GM12873 (cell line): ENCODE measurements at regions not wholly inside any gene's neighbourhood (a gene's known extent, or its start where the extent isn't known, plus 50 kb on each side); places are given as distances from the start of the nearest gene placed in this dataset.

Experiments used
- TF ChIP-seq, protein P1 (sequence below): IDR thresholded peaks from 2 replicates; pipeline ENCODE4 v1.5.1; 2012; ENCODE audit warnings: low read depth, mild to moderate bottlenecking, moderate library complexity, low read length, control low read depth; ENCODE audit not compliant: insufficient read depth; ENCODE audit errors: missing control alignments

DNA sequence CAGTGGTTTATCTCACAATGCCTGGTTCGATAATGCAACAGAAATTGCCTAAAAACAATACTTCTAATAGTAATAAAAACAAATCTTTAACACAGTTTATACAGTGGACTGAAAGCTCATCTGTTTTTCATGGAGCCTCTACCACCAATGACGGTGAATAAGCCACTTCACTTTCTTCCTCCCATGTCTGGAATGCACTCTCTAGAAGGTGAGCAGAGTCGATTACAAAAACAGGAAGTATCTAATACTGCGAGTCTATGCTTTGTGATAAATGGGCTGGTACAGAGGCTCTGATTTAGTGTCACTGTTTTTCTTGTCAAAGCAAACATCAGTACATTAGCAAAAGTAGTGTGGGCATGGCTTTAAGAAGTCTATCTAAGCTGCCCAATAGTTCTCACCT lies 1348.6 kb upstream of the SLC10A2 start:
- TF ChIP-seq, protein P1, sequence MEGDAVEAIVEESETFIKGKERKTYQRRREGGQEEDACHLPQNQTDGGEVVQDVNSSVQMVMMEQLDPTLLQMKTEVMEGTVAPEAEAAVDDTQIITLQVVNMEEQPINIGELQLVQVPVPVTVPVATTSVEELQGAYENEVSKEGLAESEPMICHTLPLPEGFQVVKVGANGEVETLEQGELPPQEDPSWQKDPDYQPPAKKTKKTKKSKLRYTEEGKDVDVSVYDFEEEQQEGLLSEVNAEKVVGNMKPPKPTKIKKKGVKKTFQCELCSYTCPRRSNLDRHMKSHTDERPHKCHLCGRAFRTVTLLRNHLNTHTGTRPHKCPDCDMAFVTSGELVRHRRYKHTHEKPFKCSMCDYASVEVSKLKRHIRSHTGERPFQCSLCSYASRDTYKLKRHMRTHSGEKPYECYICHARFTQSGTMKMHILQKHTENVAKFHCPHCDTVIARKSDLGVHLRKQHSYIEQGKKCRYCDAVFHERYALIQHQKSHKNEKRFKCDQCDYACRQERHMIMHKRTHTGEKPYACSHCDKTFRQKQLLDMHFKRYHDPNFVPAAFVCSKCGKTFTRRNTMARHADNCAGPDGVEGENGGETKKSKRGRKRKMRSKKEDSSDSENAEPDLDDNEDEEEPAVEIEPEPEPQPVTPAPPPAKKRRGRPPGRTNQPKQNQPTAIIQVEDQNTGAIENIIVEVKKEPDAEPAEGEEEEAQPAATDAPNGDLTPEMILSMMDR = no peak

DNA sequence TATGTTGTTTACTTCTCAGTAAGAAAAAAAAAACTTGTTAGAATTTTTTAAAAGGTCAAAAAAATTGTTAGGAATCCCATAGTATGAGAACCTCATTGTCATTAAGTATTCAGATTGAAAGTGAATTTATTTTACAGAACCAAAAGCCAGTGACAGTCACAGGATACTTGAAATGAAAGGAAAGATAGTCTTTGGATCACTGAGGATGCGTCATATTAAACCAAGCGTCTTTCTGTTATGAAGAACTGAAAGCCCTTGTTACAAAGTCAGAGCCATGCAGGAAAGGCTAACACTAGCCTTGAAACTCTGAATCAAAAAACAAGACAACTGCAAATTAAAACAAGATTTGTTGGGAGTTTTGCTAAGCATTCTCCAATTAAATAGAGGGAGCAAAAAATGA lies 1348.0 kb upstream of the SLC10A2 start:
- TF ChIP-seq, protein P1 = no peak

DNA sequence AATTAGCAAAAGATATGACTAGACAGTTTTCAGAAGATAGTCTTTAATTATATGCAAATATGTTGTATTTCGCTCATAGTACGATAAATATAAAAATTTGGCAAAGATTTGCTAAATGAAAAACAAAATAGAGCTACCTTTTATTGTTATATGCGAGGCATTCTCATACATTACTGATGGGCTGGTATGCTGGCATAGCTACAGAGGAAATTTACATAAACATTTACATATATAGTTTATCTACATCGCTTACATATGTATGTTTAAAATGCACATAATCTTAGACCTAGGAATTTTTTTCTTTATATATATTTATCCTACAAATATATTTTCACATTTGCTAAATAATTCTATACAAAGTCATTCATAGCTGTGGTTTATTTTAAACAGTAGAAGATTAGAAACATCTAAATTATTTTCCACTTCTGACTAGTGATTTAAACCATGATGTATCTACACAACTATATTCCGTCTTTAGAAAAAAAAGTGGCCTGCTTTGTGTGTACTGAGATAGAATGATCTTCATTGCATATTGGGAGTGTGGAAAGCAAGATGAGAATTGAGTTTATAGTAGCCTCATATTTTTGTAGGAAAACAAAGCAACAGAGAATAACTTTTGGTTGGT lies 1345.0 kb upstream of the SLC10A2 start:
- TF ChIP-seq, protein P1 = no peak

DNA sequence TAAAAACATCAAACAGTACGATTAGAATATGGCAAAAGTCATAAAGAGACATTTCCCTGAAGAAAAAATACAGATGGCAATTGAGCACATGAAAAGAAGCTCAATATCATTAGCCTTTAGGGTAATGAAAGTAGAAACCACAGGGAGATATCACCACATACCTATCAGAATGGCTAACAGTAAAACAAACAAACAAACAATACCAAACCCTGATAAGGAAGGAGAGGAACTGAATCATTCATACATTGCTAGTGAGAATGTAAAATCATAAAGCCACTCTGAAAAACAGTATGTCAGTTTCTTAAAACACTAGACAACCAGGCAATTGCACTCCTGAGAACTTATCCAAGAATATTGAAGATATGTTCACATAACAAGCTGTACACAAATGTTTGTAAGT lies 1342.5 kb upstream of the SLC10A2 start:
- TF ChIP-seq, protein P1 = no peak

DNA sequence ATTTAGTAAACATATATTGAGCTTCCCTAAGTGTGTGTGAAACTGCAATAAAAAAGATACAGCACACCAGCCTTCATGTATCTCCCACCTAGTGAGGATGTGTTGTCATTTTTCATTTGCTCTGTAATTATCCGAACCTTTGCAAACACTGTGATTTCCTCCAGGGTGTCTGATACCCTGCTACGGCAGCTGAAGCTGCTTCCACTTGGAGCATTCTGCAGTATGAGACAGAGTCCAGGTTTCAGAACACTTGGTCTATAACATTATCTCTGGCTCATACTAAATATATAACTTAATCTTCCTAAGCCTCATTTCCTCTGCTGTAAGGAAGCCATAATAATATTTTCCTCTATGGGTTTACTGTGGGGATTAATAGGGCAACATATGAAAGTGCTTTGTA lies 1338.1 kb upstream of the SLC10A2 start:
- TF ChIP-seq, protein P1 = no peak

DNA sequence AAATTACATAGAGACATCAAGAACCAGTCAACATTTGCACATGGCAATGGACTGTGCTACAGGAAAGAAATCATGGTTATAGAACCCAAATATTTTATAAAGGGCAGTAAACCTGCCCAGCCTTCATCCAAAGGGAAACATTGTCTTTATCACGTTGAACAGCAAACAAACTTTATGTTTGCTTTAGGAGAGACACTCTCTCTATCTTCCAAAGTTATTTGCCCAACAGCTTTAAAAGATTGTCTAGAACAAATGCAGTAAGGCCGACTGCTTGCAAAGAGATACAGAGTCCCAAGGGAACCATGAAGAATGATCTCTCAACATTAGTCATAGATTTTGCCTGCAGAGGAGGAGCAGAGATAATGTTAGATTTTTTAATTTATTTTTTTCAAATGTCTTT lies 1323.5 kb upstream of the SLC10A2 start:
- TF ChIP-seq, protein P1 = no peak

DNA sequence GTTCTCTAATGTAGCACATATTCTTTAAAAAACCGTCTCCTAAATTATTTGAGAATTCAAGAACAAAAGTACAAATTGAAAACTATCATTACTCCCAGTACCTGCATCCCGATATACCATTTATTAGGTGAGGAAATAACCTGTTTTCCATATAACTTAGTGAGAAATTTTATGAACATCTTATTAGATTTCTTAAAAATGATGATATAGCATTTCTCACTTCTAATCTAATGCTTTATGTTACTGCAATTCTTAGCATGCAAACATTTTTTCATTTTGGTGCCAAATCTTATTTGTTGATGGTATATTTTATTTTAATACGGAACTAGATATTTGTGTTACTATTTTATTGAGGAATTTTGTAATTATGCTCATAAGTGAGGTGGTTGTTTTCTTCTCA lies 1321.3 kb upstream of the SLC10A2 start:
- TF ChIP-seq, protein P1 = no peak
